ENCODE measurements at regions not wholly inside any gene's neighbourhood (a gene's known extent, or its start where the extent isn't known, plus 50 kb on each side); places are given as distances from the start of the nearest gene placed in this dataset.
"Not testable (repeated sequence)": the region's sequence is repeated elsewhere in the genome, so short reads cannot be mapped to it uniquely, and the experiment has no call there.

GRCh38 chr3:135646873-135647272 is 318.7 kb upstream of the PPP2R3A start:
- DNase-seq: no peak

GRCh38 chr3:135649361-135649760 is 316.2 kb upstream of the PPP2R3A start:
- DNase-seq: no peak

DNA sequence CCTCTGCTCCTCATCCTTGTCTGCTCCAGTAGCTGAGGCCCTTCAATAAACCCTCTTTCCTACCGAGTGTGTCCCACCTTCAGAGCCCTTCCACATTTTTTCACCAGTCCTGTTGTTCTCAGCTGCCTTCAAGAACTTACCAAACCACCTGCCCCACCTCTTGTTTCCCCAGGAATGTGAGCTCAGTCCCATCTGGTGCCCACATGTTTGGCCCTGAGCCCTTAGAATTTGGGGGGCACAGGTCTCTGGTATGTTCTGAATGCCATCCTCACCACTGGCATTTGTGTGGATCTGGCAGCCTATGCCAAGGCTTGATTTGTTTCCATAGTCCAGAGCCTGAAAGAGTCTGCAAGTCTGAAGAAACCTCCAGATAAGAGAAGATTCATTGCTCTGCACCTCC is 315.2 kb upstream of the PPP2R3A start:
- no peak for DNase-seq

DNA sequence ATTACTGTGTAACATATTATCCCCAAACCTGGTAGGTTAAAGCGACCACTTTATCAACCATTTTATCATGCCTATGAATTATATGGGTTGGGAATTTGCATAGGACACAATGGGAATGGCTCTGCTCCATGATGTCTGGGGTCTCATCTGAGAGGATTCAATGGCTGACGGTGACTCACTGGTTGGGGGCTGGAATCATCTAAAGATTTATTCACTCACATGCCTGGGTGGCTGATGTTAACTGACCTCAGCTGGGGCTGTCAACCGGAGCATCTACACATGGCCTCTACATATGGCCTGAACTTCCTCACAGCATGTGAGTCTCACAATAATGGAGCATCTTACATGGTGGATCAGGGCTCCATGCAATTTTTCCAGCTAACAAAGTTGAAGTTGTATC is 313.1 kb upstream of the PPP2R3A start:
- no peak for DNase-seq

DNA sequence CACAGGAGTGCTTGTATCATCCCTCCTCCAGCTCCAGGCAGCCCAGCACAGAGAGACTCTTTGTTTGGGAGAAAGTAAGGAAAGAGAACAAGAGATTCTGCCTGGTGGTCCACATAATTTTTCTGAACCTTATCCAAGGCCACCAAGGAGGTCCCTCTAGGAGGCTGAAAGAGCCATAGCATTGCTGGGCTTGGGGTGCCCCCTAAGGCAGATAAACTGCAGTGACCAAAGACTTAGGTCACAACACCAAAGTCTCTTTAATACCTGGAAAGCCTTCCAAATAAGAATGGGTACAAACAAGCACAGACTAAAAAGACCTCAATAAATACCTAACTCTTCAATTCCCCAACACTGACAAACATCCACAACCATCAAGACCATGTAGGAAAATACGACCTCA is 310.2 kb upstream of the PPP2R3A start:
- no peak for DNase-seq

GRCh38 chr3:135658451-135658850 is 307.1 kb upstream of the PPP2R3A start:
- DNase-seq: not testable (repeated sequence)

DNA sequence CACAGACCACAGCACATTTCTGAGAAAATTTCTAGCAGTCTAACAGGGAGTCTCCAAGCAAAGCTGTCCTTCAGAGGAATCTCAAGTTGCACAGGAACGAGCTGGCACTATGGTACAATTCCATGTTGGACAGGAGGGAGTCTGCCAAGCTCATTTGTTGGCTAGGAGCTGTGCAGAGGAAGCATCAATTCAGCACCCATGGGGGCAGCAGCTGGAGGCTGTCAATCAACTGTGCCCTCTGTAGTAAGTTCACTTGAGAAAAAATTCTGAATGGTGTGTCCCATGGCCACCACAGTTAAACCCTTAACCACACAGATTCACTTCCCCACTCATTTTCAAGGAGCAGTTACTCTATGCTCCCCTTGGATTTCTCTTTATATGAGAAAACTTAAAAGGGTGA is 298.5 kb upstream of the PPP2R3A start:
- DNase-seq: no peak

GRCh38 chr3:135674508-135674907 is 291.0 kb upstream of the PPP2R3A start:
- no peak for DNase-seq

DNA sequence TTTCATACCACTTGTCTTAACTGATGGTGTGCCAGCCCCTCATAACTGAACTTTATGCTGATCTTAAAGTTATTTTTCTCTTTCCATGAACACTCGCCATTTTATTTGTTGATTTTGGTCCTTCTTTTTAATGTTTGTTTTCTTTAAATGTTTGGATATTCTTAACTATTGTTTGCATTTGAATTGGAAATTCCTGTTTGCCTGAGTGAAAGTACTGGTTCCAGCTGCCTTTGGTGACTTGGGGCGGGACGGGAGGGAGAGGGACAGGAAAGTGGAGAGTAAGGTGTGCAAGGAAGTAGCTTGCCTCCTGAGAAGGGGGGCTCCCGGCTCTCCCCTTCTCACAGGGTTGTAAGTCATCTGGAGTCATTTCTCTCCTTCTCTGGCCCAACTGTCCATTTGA is 287.1 kb upstream of the PPP2R3A start:
- no peak for DNase-seq

DNA sequence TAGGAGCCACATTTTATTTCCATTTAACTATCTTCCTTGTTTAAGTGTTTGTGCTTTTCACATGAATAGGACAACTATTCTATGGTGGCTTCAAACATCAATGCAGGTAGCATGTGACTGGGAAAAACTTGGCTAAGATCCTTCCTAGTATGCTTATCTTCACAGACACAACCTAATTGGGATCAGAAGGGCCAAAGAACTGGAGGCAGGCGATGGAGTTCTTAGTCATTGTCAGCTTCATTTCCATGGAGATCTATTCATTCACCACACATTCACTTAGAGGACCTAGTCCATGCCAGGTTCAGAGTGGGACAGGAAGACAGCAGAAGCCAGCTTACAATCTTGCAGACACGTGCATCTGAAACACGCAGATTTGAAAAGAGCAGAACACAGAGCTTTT is 277.5 kb upstream of the PPP2R3A start:
- DNase-seq: no peak

GRCh38 chr3:135690664-135691063 is 274.9 kb upstream of the PPP2R3A start:
- no peak for DNase-seq

DNA sequence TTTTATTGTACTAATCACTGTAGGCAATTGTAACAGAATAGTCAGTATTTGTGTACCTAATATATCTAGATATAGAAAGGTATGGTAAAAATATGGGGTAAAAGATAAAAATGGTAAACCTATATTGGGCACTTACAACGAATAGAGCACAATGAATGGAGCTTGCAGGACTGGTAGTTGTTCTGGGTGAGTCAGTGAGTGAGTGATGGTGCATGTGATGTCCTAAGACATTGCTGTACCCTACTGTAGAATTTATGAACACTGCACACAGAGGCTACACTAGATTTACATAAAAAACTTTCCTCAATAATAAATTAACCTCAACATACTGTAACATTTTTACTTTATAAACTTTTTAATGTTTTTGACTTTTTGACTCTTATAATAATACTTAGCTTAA is 274.3 kb upstream of the PPP2R3A start:
- DNase-seq: no peak

- DNase-seq: no peak
These were observed 271.4 kb upstream of the PPP2R3A start for GRCh38 chr3:135694142-135694541.

DNA sequence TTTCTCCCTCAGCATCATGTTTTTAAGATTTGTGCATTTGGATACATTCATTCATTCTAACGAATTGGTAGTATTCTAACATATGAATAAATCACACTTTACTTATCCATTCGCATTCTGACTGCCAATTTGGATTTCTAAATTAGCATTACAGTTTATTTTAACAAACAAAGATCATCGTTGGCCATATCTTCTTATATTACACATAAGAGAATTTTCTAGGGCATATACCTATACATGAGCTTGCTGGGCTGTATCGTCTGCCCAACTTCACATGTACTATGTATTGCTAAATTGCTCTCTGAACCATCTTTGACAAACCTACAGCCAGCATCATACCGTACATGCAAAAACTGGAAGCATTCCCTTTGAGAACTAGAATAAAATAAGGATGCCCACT is 265.8 kb upstream of the PPP2R3A start:
- no peak for DNase-seq

GRCh38 chr3:135706758-135707375 is 258.7 kb upstream of the PPP2R3A start:
- DNase-seq: no peak

DNA sequence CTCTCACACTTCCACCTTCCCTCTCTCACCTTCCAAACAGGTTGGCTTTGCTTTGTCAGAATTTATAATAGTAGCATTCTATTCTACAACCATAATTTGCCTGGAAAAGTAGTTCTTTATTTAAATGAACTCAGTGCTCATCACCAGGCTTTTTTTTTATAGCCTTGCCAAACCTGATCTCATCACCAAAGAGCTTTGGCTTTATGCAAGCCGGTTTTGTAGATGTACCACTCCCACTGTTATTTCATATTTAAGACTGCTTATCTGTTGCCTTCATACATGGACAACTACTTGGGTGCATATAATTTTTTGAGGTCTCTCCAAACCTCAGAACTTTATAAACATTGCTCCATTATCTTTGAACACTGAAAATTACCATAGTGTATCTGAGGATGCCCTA is 246.1 kb upstream of the PPP2R3A start:
- no peak for DNase-seq

DNA sequence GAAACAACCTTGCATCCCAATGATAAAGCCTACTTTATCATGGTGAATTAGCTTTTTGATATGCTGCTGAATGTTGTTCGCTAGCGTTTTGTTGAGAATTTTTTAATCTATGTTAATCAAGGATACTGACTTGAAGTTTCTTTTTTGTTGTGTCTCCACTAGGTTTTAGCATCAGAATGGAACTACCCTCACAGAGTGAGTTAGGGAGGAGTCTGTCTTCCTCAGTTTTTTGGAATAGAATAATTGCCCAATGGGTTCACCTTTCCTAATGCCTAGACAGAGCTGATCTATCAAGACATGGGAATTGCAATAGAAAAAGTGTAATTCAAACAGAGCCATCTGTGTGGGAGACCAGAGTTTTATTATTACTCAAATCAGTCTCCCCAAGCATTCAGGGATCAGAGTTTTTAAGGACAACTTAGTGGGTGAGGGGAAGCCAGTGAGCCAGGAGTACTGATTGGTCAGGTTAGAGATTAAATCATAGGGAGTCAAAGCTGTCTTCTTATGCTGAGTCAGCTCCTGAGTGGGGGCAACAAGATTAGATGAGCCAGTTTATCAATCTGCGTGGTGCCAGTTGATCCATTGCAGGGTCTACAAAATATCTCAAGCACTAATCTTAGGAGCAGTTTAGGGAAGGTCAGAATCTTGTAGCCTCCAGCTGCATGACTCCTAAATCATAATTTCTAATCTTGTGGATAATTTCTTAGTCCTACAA is 237.4 kb upstream of the PPP2R3A start:
- DNase-seq: no peak

GRCh38 chr3:135731546-135731945 is 234.0 kb upstream of the PPP2R3A start:
- DNase-seq: no peak

DNA sequence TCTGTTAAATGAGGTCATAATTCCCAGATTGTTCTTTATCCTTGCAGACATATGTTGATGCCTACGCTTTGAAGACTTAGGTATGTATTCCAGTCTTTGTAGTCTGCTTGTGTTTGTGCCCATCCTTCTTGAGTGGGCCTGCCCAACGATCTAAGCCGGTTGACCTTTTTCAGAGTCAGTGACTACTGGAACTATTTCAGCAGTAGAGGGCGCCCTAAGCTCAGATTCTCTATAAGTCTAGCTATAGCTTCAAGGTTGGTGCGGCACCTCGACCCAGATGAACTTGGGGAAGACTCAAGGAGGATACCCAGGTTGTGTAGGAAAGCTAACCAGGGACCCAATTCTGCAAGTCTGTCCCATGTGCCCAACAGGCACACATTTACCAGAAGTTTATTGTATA is 228.8 kb upstream of the PPP2R3A start:
- DNase-seq: no peak

DNA sequence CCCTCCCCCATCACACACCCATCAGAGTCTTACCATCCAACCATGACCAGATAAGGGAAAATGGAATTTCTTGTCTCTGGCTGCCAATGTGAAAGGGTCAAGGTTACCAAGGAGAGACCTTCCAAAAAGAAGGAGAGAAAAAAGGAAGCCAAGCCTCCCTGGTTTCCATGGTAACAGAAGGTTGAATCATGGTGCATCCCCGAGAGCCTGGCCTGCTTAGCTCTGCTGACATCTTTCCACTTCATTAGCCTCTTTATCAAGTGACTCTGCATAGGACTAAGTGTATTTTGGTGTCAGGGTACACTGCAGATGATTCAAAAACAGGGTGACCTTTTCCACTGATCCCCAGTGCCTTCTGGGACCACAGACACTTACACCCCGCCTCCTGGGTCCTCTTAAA is 225.7 kb upstream of the PPP2R3A start:
- no peak for DNase-seq

GRCh38 chr3:135740211-135740610 is 225.3 kb upstream of the PPP2R3A start:
- no peak for DNase-seq

DNA sequence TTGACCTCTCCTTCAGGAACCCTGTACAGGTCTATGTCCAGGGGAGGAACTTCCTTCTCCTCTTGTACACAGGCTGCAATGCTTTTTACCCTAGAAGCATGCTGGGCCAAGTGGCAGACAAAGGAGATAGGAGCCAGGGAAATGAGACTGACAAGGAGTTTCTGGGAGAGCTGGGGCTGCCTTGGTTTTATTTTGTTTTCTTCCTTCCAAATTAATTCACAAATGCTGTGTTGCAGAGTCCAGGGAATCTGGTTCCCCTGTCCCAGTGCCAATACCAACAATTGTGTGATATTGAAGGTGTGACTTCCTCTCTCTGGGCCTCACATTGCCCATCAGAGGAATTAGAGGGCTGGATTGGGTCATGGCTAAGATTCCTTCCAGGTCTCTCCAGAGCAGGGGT is 224.8 kb upstream of the PPP2R3A start:
- DNase-seq: no peak

- DNase-seq: no peak
These were observed 213.5 kb upstream of the PPP2R3A start for GRCh38 chr3:135751991-135752390.

DNA sequence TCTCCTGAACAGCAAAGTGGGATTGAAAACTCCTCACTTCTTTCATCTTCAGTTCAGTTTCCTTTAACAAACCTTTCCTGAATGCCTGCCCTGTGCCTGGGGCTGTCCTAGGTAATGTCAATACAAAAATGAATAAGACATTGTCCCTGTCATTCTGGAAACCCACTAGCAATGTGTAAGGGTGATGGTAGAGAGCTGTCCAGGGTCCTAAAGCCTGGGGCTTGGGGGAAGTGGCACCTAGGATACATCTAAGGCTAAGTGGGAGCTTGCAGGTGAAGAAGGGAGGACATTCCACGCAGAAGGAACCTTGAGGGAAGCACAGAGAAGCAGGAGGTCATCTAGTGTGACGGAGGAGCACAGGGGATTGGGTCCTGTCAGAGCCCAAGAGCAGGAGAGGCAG is 212.7 kb upstream of the PPP2R3A start:
- DNase-seq: no peak

- DNase-seq: no peak
These were observed 212.0 kb upstream of the PPP2R3A start for GRCh38 chr3:135753506-135753905.

All from NCI-H2107 (cell line).